ENCODE measurements at regions not wholly inside any gene's neighbourhood (a gene's known extent, or its start where the extent isn't known, plus 50 kb on each side); places are given as distances from the start of the nearest gene placed in this dataset.

- in situ Hi-C loops (cut with HindIII; ENCODE audit: low sequenced_read_pairs): no loop called here
Measured at GRCh38 chr6:102402635-102403329, 1009.3 kb downstream of the GRIK2 start.

GRCh38 chr6:102398788-102399390 lies 1005.4 kb downstream of the GRIK2 start:
- in situ Hi-C loops (cut with HindIII; ENCODE audit: low sequenced_read_pairs): no loop called here

- in situ Hi-C loops (cut with HindIII; ENCODE audit: low sequenced_read_pairs): no loop called here
Measured at GRCh38 chr6:102390541-102390940, 997.0 kb downstream of the GRIK2 start.

- in situ Hi-C loops (cut with HindIII; ENCODE audit: low sequenced_read_pairs): no loop called here
Measured at GRCh38 chr6:102389994-102390393, 996.5 kb downstream of the GRIK2 start.

- in situ Hi-C loops (cut with HindIII; ENCODE audit: low sequenced_read_pairs): no loop called here
Measured at GRCh38 chr6:102387326-102388033, 994.0 kb downstream of the GRIK2 start.

GRCh38 chr6:102381203-102381602 lies 987.7 kb downstream of the GRIK2 start:
- in situ Hi-C loops (cut with HindIII; ENCODE audit: low sequenced_read_pairs): no loop called here

GRCh38 chr6:102356170-102356569 lies 962.7 kb downstream of the GRIK2 start:
- in situ Hi-C loops (cut with HindIII; ENCODE audit: low sequenced_read_pairs): no loop called here

- in situ Hi-C loops (cut with HindIII; ENCODE audit: low sequenced_read_pairs): no loop called here
Measured at GRCh38 chr6:102355578-102355977, 962.1 kb downstream of the GRIK2 start.

GRCh38 chr6:102352552-102352951 lies 959.0 kb downstream of the GRIK2 start:
- in situ Hi-C loops (cut with HindIII; ENCODE audit: low sequenced_read_pairs): no loop called here

GRCh38 chr6:102344769-102345168 lies 951.3 kb downstream of the GRIK2 start:
- in situ Hi-C loops (cut with HindIII; ENCODE audit: low sequenced_read_pairs): no loop called here

- in situ Hi-C loops (cut with HindIII; ENCODE audit: low sequenced_read_pairs): no loop called here
Measured at GRCh38 chr6:102340311-102340710, 946.8 kb downstream of the GRIK2 start.

GRCh38 chr6:102333736-102334135 lies 940.2 kb downstream of the GRIK2 start:
- in situ Hi-C loops (cut with HindIII; ENCODE audit: low sequenced_read_pairs): no loop called here

- in situ Hi-C loops (cut with HindIII; ENCODE audit: low sequenced_read_pairs): no loop called here
Measured at GRCh38 chr6:102327697-102328225, 934.3 kb downstream of the GRIK2 start.

- in situ Hi-C loops (cut with HindIII; ENCODE audit: low sequenced_read_pairs): no loop called here
Measured at GRCh38 chr6:102313699-102314098, 920.2 kb downstream of the GRIK2 start.

- in situ Hi-C loops (cut with HindIII; ENCODE audit: low sequenced_read_pairs): no loop called here
Measured at GRCh38 chr6:102309700-102310099, 916.2 kb downstream of the GRIK2 start.

GRCh38 chr6:102300350-102300749 lies 906.8 kb downstream of the GRIK2 start:
- in situ Hi-C loops (cut with HindIII; ENCODE audit: low sequenced_read_pairs): no loop called here

GRCh38 chr6:102298051-102298450 lies 904.5 kb downstream of the GRIK2 start:
- in situ Hi-C loops (cut with HindIII; ENCODE audit: low sequenced_read_pairs): no loop called here

Data from DLD1 (cell line).